GM19397 (cell line): ENCODE measurements at regions not wholly inside any gene's neighbourhood (a gene's known extent, or its start where the extent isn't known, plus 50 kb on each side); places are given as distances from the start of the nearest gene placed in this dataset.

Experiments
- ATAC-seq: cut with Tn5 transposase; IDR thresholded peaks from one replicate; pipeline ENCODE4 v1.9.1; 2021; ENCODE audit warnings: mild to moderate bottlenecking, moderate library complexity; ENCODE audit not compliant: unreplicated experiment

- ATAC-seq = no peak
Observed at GRCh38 chr5:56358703-56359681, 125.9 kb upstream of the ANKRD55 start.

GRCh38 chr5:56358046-56358445 is 124.9 kb upstream of the ANKRD55 start:
- no peak for ATAC-seq

GRCh38 chr5:56357426-56357825 is 124.3 kb upstream of the ANKRD55 start:
- no peak for ATAC-seq

GRCh38 chr5:56356836-56357160 is 123.7 kb upstream of the ANKRD55 start:
- ATAC-seq = no peak

- ATAC-seq = no peak
Observed at GRCh38 chr5:56356121-56356835, 123.1 kb upstream of the ANKRD55 start.

GRCh38 chr5:56354836-56355235 is 121.7 kb upstream of the ANKRD55 start:
- ATAC-seq = no peak

GRCh38 chr5:56352808-56353590 is 119.9 kb upstream of the ANKRD55 start:
- no peak for ATAC-seq

GRCh38 chr5:56350597-56351170 is 117.6 kb upstream of the ANKRD55 start:
- no peak for ATAC-seq

- ATAC-seq = no peak
Observed at GRCh38 chr5:56350011-56350596, 117.0 kb upstream of the ANKRD55 start.

GRCh38 chr5:56349461-56349860 is 116.3 kb upstream of the ANKRD55 start:
- no peak for ATAC-seq

- no peak for ATAC-seq
Observed at GRCh38 chr5:56346741-56347535, 113.8 kb upstream of the ANKRD55 start.

- ATAC-seq = no peak
Observed at GRCh38 chr5:56346044-56346710, 113.0 kb upstream of the ANKRD55 start.

GRCh38 chr5:56345352-56345751 is 112.2 kb upstream of the ANKRD55 start:
- ATAC-seq = no peak

- no peak for ATAC-seq
Observed at GRCh38 chr5:56344594-56344993, 111.5 kb upstream of the ANKRD55 start.

- no peak for ATAC-seq
Observed at GRCh38 chr5:56343988-56344387, 110.9 kb upstream of the ANKRD55 start.

GRCh38 chr5:56342616-56343015 is 109.5 kb upstream of the ANKRD55 start:
- ATAC-seq = no peak

- no peak for ATAC-seq
Observed at GRCh38 chr5:56340196-56340980, 107.3 kb upstream of the ANKRD55 start.

- no peak for ATAC-seq
Observed at GRCh38 chr5:56339732-56340131, 106.6 kb upstream of the ANKRD55 start.
